SK-N-MC (cell line): ENCODE measurements at regions not wholly inside any gene's neighbourhood (a gene's known extent, or its start where the extent isn't known, plus 50 kb on each side); places are given as distances from the start of the nearest gene placed in this dataset.

Experiments
- EZH2 ChIP-seq: fragments of 200-600 bp; sonication (generic); IDR thresholded peaks from one replicate; pipeline ENCODE4 v1.6.1; 2017; ENCODE audit warnings: antibody characterized with exemption
- FOXP2 ChIP-seq: optimal IDR thresholded peaks from 2 replicates; pipeline ENCODE3; 2011; ENCODE audit warnings: mild to moderate bottlenecking, moderate library complexity; ENCODE audit not compliant: insufficient read depth; ENCODE audit errors: extremely low read length, control extremely low read depth
- POLR2AphosphoS5 ChIP-seq: IDR thresholded peaks from 2 replicates; pipeline ENCODE4 v1.6.1; 2012; ENCODE audit warnings: mild to moderate bottlenecking, low read depth, low read length, borderline replicate concordance

GRCh38 chr14:98227000-98227726, 1044.8 kb downstream of the BCL11B start:
- TF ChIP-seq POLR2AphosphoS5 (no peak), EZH2 (no peak), FOXP2 (no peak)
